ENCODE measurements at regions not wholly inside any gene's neighbourhood (a gene's known extent, or its start where the extent isn't known, plus 50 kb on each side); places are given as distances from the start of the nearest gene placed in this dataset.

DNA sequence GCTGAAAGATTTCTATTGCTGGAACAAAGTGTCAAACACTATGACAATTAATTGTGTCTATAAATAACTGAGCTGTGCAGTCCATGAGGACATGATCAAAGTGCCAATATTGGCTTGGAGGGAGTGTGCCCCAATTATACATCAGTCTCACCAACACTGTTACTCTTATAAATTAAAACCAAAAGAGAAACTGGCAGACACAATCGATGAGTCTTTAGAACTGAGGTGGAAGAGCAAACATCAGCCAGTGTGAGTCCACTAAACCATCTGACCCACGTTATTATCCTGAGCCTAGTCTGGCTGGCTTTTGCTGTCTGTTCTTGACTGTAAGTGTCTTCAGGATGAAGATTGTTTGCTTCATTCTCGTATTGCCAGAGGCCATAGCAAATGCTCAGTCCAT is 98.9 kb downstream of the OLIG3 start:
- Histone ChIP-seq H3K27me3 (no peaks in the 10 kb centered on the region), H3K4me3 (no peak overlapping the region), H3K4me1 (no peaks in the 10 kb centered on the region), H3K27ac (no peak overlapping the region), H3K9me3 (no peaks in the 10 kb centered on the region), H3K36me3 (ENCODE audit: low read depth, missing control alignments) (no peaks in the 10 kb centered on the region)
- TF ChIP-seq, protein P1, sequence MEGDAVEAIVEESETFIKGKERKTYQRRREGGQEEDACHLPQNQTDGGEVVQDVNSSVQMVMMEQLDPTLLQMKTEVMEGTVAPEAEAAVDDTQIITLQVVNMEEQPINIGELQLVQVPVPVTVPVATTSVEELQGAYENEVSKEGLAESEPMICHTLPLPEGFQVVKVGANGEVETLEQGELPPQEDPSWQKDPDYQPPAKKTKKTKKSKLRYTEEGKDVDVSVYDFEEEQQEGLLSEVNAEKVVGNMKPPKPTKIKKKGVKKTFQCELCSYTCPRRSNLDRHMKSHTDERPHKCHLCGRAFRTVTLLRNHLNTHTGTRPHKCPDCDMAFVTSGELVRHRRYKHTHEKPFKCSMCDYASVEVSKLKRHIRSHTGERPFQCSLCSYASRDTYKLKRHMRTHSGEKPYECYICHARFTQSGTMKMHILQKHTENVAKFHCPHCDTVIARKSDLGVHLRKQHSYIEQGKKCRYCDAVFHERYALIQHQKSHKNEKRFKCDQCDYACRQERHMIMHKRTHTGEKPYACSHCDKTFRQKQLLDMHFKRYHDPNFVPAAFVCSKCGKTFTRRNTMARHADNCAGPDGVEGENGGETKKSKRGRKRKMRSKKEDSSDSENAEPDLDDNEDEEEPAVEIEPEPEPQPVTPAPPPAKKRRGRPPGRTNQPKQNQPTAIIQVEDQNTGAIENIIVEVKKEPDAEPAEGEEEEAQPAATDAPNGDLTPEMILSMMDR (IDR thresholded peaks at IDR 0.05) = no peak
- no peak for TF ChIP-seq POLR2A (IDR thresholded peaks at IDR 0.05)
- DNase-seq = no peak
- intact Hi-C loops (cut with DNase I; ENCODE audit: low total_unique reads) = no loop called here
- WGBS, 2 donors = 87 to 90% methylated on average over 3 of the region's 3 CpGs

DNA sequence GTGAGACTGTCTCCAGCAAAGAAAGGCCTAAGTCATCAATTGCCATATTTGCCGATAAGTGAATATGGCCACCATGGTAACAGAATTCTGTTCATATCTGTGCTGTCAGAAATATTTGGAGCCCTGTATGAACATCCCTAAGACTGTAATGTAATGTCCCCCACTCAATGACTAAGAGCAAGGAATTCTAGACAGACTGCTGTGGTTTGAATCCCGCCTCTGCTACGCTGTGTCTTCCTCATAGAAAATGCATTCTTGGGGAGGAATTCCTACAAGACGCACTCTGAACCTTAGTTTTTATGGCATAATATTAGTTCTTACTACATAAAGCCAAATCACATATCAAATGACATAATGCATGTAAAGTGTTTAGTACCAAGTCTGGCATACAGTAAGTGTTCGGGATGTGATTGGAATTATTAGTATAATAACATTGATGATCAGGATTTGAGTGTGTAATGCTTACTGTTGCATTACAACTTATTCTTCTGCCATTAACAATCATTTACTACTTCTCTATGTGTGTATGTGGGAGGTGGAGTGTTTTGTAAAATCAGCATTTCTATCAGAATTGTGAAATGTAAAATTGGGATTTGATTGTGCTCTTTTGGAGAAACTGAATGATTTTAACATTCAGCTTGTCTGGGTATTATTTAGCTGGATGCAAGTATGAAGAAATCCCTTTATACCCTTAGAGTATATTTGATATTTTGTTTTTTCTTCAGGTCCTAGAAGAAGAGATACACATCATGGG is 103.0 kb downstream of the OLIG3 start:
- DNase-seq = no peak
- intact Hi-C loops (cut with DNase I; ENCODE audit: low total_unique reads) = no loop called here
- Histone ChIP-seq H3K9me3 (no peaks in the 10 kb centered on the region), H3K27ac (no peak overlapping the region), H3K4me1 (no peaks in the 10 kb centered on the region), H3K4me3 (no peak overlapping the region), H3K36me3 (ENCODE audit: low read depth, missing control alignments) (no peaks in the 10 kb centered on the region), H3K27me3 (no peaks in the 10 kb centered on the region)
- TF ChIP-seq, protein P1 (IDR thresholded peaks at IDR 0.05) = no peak
- no peak for TF ChIP-seq POLR2A (IDR thresholded peaks at IDR 0.05)
- WGBS, 2 donors = 98% methylated on average over 5 of the region's 5 CpGs

DNA sequence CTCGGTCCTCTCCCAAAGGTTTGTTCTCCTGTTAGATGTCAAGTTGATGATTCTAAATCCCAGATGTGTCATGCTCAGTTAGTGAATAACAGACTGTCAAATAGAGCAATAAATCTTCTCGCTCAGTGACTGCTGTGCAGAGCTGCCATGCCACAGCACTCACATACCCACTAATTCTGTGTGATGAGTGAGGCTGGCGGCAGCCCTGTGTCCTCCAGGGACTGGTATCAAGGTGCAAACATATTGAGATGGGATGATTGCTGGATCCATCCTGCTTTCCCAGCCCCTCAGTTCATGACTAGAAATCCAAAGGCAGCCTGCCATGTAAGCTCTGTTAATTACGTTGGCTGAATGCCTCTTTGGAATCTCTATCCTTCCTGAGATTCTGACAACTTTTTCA is 103.9 kb downstream of the OLIG3 start:
- DNase-seq = no peak
- no peak for TF ChIP-seq POLR2A (IDR thresholded peaks at IDR 0.05)
- TF ChIP-seq, protein P1 (IDR thresholded peaks at IDR 0.05) = no peak
- Histone ChIP-seq H3K4me3 (no peak overlapping the region), H3K36me3 (ENCODE audit: low read depth, missing control alignments) (no peaks in the 10 kb centered on the region), H3K27ac (no peak overlapping the region), H3K27me3 (no peaks in the 10 kb centered on the region), H3K4me1 (no peaks in the 10 kb centered on the region), H3K9me3 (no peaks in the 10 kb centered on the region)
- 76 to 83% methylated on average over 3 to 4 of the region's 4 CpGs for WGBS, 2 donors
- intact Hi-C loops (cut with DNase I; ENCODE audit: low total_unique reads) = no loop called here

DNA sequence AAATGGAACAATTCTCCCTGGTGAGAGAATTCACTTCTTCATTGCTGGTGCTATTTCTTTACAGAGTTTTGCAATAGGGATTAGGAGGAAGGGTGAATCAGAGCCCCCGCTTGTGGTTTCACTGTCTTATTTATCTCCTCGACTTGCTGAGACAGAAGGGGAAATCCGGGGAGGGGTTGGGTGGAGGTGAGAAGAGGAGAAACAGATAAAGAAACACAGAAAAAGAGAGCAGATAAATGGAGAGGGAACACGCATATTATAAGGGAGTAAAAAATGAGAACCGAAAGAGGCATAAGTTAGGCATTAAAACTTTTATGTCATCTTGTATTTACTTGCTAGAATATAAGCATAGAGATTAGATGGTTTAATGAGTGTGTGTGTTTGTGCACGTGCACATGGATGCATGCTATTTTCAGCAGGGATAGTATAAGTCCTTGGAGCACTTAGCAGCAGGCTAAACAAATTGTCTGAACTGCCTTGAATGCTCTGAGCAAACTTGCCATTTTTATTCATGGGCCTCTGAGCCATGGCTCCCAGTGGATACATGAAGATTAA is 105.0 kb downstream of the OLIG3 start:
- Histone ChIP-seq H3K4me1 (no peaks in the 10 kb centered on the region), H3K27me3 (no peaks in the 10 kb centered on the region), H3K4me3 (no peak overlapping the region), H3K27ac (no peak overlapping the region), H3K36me3 (ENCODE audit: low read depth, missing control alignments) (no peaks in the 10 kb centered on the region), H3K9me3 (no peaks in the 10 kb centered on the region)
- intact Hi-C loops (cut with DNase I; ENCODE audit: low total_unique reads) = no loop called here
- TF ChIP-seq POLR2A (IDR thresholded peaks at IDR 0.05) = no peak
- TF ChIP-seq, protein P1 (IDR thresholded peaks at IDR 0.05) = no peak
- no peak for DNase-seq
- 69 to 75% methylated on average over 6 of the region's 6 CpGs for WGBS, 2 donors

All from testis (tissue), 2 donors.